Activated CD4-positive, alpha-beta memory T cell treated with anti-CD3 and anti-CD28 coated beads for 36 hours (primary cell): ENCODE measurements at regions not wholly inside any gene's neighbourhood (a gene's known extent, or its start where the extent isn't known, plus 50 kb on each side); places are given as distances from the start of the nearest gene placed in this dataset.
"Not testable (repeated sequence)": the region's sequence is repeated elsewhere in the genome, so short reads cannot be mapped to it uniquely, and the experiment has no call there.

Experiments used
- CTCF ChIA-PET: fragments of 350-600 bp; sonication (Branson Sonifier 250); formaldehyde crosslinking; loops from one replicate; lab custom pipeline; 2021; ENCODE audit warnings: antibody characterized with exemption, inconsistent platforms; lab: Charles Lee
- POLR2A ChIA-PET: fragments of 350-600 bp; sonication (Branson Sonifier 250); formaldehyde crosslinking; loops from one replicate; lab custom pipeline; 2021; ENCODE audit warnings: antibody characterized with exemption; lab: Charles Lee
- DNase-seq: peaks from one replicate; pipeline ENCODE4 v3.0.0-alpha.2; 2020
- H3K27ac Mint-ChIP-seq: one replicate; pipeline ENCODE4 v1.8.0; 2021; ENCODE audit warnings: mixed read lengths
- H3K27me3 Mint-ChIP-seq: one replicate; pipeline ENCODE4 v1.8.0; 2021; ENCODE audit warnings: mixed read lengths
- H3K36me3 Mint-ChIP-seq: one replicate; pipeline ENCODE4 v1.8.0; 2021; ENCODE audit warnings: mixed read lengths
- H3K4me1 Mint-ChIP-seq: one replicate; pipeline ENCODE4 v1.8.0; 2021; ENCODE audit warnings: low read depth, mixed read lengths
- H3K4me3 Mint-ChIP-seq: one replicate; pipeline ENCODE4 v1.8.0; 2021; ENCODE audit warnings: mild to moderate bottlenecking, mixed read lengths
- H3K9me3 Mint-ChIP-seq: one replicate; pipeline ENCODE4 v1.8.0; 2021; ENCODE audit warnings: mixed read lengths
- intact Hi-C: fragments of 100-400 bp; cut with micrococcal nuclease; formaldehyde crosslinking; loops from one replicate; pipeline ENCODE4 v1.15.1; 2023

GRCh38 chr2:201568217-201568820 lies 75.0 kb downstream of the TMEM237 start:
- H3K9me3 Mint-ChIP-seq = no peaks in the 10 kb centered on the region
- no peak overlapping the region for H3K4me3 Mint-ChIP-seq
- no peaks in the 10 kb centered on the region for H3K27me3 Mint-ChIP-seq
- POLR2A ChIA-PET = no interaction called here
- intact Hi-C loops = no loop called here
- no peak for DNase-seq
- H3K36me3 Mint-ChIP-seq = no peaks in the 10 kb centered on the region
- no peaks in the 10 kb centered on the region for H3K4me1 Mint-ChIP-seq
- CTCF ChIA-PET = no interaction called here
- no peak overlapping the region for H3K27ac Mint-ChIP-seq

DNA sequence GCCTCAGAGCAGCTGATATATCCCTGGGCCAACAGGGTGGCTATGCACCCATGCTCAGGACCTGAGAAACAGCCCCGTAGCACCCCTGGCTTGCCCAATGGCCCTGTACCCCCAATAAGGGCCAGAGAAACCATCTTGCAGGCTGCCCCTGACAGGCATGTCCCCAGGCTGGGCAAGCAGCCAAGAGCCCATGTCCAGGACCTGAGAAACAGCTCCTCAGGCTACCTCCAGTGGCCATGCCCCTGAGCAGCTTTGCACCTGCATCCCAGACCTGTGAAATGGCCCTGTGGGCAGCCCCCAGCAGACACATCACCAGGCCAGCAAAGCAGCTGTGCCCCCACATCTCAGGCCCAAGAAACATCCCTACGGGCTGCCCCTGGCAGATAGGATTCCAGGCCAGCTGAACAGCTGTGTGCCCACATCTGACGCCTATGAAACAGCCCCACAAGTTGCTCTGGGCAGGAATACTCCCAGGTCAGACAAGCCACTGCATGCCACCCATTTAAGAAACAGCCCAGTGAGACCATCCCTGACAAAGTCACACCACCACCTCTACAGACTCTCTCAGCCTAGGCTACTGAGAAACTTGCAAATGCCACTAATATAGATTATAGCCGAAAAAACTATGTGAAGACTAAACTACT lies 84.1 kb downstream of the TMEM237 start:
- no peaks in the 10 kb centered on the region for H3K4me1 Mint-ChIP-seq
- intact Hi-C loops = no loop called here
- H3K27me3 Mint-ChIP-seq = no peaks in the 10 kb centered on the region
- no peaks in the 10 kb centered on the region for H3K36me3 Mint-ChIP-seq
- no peak overlapping the region for H3K27ac Mint-ChIP-seq
- DNase-seq = no peak
- no peaks in the 10 kb centered on the region for H3K9me3 Mint-ChIP-seq
- no peak overlapping the region for H3K4me3 Mint-ChIP-seq
- ChIA-PET CTCF (no interaction called here), POLR2A (no interaction called here)

GRCh38 chr2:201558665-201559064 lies 84.6 kb downstream of the TMEM237 start:
- intact Hi-C loops = no loop called here
- ChIA-PET CTCF (no interaction called here), POLR2A (no interaction called here)

GRCh38 chr2:201558232-201558631 lies 85.1 kb downstream of the TMEM237 start:
- no peaks in the 10 kb centered on the region for H3K9me3 Mint-ChIP-seq
- H3K27ac Mint-ChIP-seq = no peak overlapping the region
- H3K27me3 Mint-ChIP-seq = no peaks in the 10 kb centered on the region
- POLR2A ChIA-PET = no interaction called here
- no peaks in the 10 kb centered on the region for H3K36me3 Mint-ChIP-seq
- intact Hi-C loops = no loop called here
- no peak overlapping the region for H3K4me3 Mint-ChIP-seq
- CTCF ChIA-PET = no interaction called here
- no peaks in the 10 kb centered on the region for H3K4me1 Mint-ChIP-seq
- DNase-seq = no peak

More at GRCh38 chr2:201558665-201559064, 84.6 kb downstream of the TMEM237 start:
- no peaks in the 10 kb centered on the region for H3K4me1 Mint-ChIP-seq
- no peak for DNase-seq
- no peaks in the 10 kb centered on the region for H3K36me3 Mint-ChIP-seq
- H3K4me3 Mint-ChIP-seq = no peak overlapping the region
- no peaks in the 10 kb centered on the region for H3K9me3 Mint-ChIP-seq
- no peaks in the 10 kb centered on the region for H3K27me3 Mint-ChIP-seq
- no peak overlapping the region for H3K27ac Mint-ChIP-seq

- Mint-ChIP-seq H3K4me1 (no peaks in the 10 kb centered on the region), H3K9me3 (no peaks in the 10 kb centered on the region), H3K27ac (no peak overlapping the region), H3K4me3 (no peak overlapping the region), H3K36me3 (no peaks in the 10 kb centered on the region), H3K27me3 (no peaks in the 10 kb centered on the region)
- intact Hi-C loops = no loop called here
- ChIA-PET CTCF (no interaction called here), POLR2A (no interaction called here)
- DNase-seq = no peak
These were observed 91.4 kb downstream of the TMEM237 start for GRCh38 chr2:201551901-201552300.

- ChIA-PET POLR2A (no interaction called here), CTCF (no interaction called here)
- Mint-ChIP-seq H3K4me3 (no peak overlapping the region), H3K36me3 (no peaks in the 10 kb centered on the region), H3K4me1 (no peaks in the 10 kb centered on the region), H3K9me3 (no peaks in the 10 kb centered on the region), H3K27me3 (peaks cover 4% of the 10 kb centered on the region), H3K27ac (no peak overlapping the region)
- intact Hi-C loops = no loop called here
- no peak for DNase-seq
These were observed 95.0 kb downstream of the STRADB start for GRCh38 chr2:201546576-201546975.

GRCh38 chr2:201542291-201542690 lies 90.8 kb downstream of the STRADB start:
- ChIA-PET POLR2A (no interaction called here), CTCF (no interaction called here)
- Mint-ChIP-seq H3K27me3 (peaks cover 4% of the 10 kb centered on the region), H3K27ac (no peak overlapping the region), H3K4me3 (no peak overlapping the region), H3K36me3 (no peaks in the 10 kb centered on the region), H3K9me3 (no peaks in the 10 kb centered on the region), H3K4me1 (no peaks in the 10 kb centered on the region)
- DNase-seq = no peak
- intact Hi-C loops = no loop called here

- H3K36me3 Mint-ChIP-seq, H3K27me3 Mint-ChIP-seq, DNase-seq, intact Hi-C loops, H3K9me3 Mint-ChIP-seq, H3K27ac Mint-ChIP-seq, H3K4me3 Mint-ChIP-seq, CTCF ChIA-PET, POLR2A ChIA-PET, H3K4me1 Mint-ChIP-seq: not testable (repeated sequence)
These were observed 87.7 kb downstream of the STRADB start for GRCh38 chr2:201539271-201539670.

DNA sequence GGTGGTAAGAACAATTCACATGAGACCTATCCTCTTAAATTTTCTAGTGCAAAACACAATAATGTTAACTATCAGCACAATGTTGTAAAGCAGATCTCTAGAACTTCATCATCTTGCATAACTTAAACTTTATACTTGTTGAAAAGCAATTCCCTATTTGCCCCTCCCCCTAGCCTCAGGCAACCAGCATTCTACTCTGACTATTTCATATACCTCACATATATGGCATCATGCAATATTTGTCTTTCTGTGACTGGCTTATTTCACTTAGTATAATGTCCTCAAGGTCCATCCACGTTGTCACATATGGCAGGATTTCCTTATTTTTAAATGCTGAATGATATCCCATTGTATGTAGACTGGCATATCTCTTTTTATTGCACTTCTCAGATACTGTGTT lies 86.5 kb downstream of the STRADB start:
- H3K9me3 Mint-ChIP-seq = peaks cover 3% of the 10 kb centered on the region
- H3K4me3 Mint-ChIP-seq = no peak overlapping the region

DNA sequence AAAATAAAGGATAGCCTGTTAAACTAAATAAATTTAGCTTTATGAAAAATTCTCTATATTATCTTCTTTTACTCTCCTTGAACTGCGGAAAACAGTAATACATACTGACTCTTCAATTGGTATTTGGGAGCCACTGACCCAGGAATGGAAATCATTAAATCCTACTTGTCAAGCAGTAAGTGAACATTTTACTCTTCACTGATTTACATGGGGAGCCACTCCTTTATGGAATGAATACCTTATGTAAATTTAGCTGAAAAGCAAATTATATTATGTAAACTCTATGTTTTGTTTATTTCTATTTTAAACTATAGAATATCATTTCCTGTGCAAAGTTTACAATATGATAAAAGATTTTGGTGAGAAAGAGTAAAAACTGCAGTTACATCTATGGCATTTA lies 85.2 kb downstream of the STRADB start:
- CTCF ChIA-PET = no interaction called here
- Mint-ChIP-seq H3K4me1 (peaks cover 19% of the 10 kb centered on the region), H3K27ac (no peak overlapping the region), H3K4me3 (no peak overlapping the region), H3K9me3 (peaks cover 4% of the 10 kb centered on the region), H3K27me3 (no peaks in the 10 kb centered on the region), H3K36me3 (no peaks in the 10 kb centered on the region)
- POLR2A ChIA-PET = no interaction called here
- no peak for DNase-seq
- intact Hi-C loops = no loop called here

More for the DNA sequence above, 86.5 kb downstream of the STRADB start:
- CTCF ChIA-PET = no interaction called here
- DNase-seq = no peak
- POLR2A ChIA-PET = no interaction called here
- intact Hi-C loops = no loop called here
- peaks cover 8% of the 10 kb centered on the region for H3K4me1 Mint-ChIP-seq
- H3K27ac Mint-ChIP-seq = no peak overlapping the region
- no peaks in the 10 kb centered on the region for H3K27me3 Mint-ChIP-seq
- no peaks in the 10 kb centered on the region for H3K36me3 Mint-ChIP-seq

DNA sequence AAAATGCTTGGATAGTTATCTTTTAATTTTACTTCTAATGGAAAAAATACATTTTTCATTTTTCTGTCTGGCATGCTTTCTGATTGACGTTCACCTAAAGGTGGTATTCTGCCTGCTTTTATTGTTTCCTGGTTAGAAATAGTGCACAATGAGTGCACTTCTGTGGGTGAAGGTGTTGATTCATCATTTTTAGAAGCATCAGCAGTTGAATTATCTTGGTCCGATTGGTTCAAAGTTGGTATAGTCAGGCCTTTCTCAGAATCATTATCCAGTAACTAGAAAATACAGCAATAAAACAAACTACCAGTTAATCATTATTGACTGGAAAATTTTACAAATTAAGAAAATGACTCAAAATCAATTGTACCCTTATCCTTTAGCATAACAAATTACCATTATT lies 84.5 kb downstream of the STRADB start:
- Mint-ChIP-seq H3K27ac (no peak overlapping the region), H3K9me3 (peaks cover 6% of the 10 kb centered on the region), H3K4me1 (peaks cover 20% of the 10 kb centered on the region), H3K27me3 (no peaks in the 10 kb centered on the region), H3K4me3 (no peak overlapping the region), H3K36me3 (no peaks in the 10 kb centered on the region)
- intact Hi-C loops = no loop called here
- DNase-seq = no peak
- CTCF ChIA-PET = no interaction called here
- POLR2A ChIA-PET = no interaction called here

DNA sequence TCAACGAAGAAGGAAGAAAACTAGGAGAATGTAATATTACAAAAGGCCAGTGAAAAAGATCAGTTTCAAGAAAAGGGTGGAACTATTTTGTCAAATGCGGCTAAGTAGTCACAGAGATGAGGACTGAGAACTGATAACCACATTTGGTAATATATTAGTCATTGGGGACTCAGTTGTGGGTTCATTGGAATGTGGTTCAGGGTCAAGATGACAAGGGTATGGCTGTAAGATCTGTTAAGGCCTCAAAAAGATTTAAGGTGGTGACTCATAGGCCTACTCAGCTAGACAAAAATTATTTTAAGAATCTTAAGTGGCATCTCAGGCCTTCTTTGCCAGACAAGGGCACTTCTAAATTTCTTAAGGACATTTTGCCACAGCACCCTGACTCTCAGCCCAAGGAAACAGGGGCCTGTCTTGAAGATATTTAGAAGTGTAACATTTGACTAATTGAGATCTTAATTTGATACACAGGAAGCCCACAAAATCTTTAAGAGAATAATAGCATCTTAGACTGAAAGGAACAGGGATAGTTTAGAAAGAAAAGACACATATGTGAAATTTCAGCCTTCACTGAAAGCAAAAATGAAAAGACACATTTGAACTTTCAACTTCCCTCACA lies 81.3 kb downstream of the STRADB start:
- ChIA-PET POLR2A (no interaction called here), CTCF (no interaction called here)
- peak; percentile 13 for DNase-seq
- H3K4me3 Mint-ChIP-seq = no peak overlapping the region
- H3K36me3 Mint-ChIP-seq = peaks cover 8% of the 10 kb centered on the region
- peaks cover 20% of the 10 kb centered on the region for H3K4me1 Mint-ChIP-seq
- no peaks in the 10 kb centered on the region for H3K27me3 Mint-ChIP-seq
- H3K9me3 Mint-ChIP-seq = peaks cover 27% of the 10 kb centered on the region
- intact Hi-C loops = loop anchor here (5.0 kb wide), 2 partner anchors 120 to 200 kb away; no protein-coding TSS in a partner anchor
- H3K27ac Mint-ChIP-seq = peak overlapping the region; percentile 77
